Colonic mucosa (tissue), 4 donors: ENCODE measurements at regions not wholly inside any gene's neighbourhood (a gene's known extent, or its start where the extent isn't known, plus 50 kb on each side); places are given as distances from the start of the nearest gene placed in this dataset.
A peak's percentile ranks its signal among the peaks of the same experiment; 100 is the strongest.

ENCODE experiments used
- DNase-seq: peaks from one replicate; pipeline ENCODE4 v3.0.0-alpha.2; 2020
- H3K27ac ChIP-seq: fragments of 200-600 bp; one replicate; pipeline ENCODE4 v1.8.0; 2021
- H3K27me3 ChIP-seq: fragments of 200-600 bp; one replicate; pipeline ENCODE4 v1.8.0; 2021
- H3K36me3 ChIP-seq: fragments of 200-600 bp; one replicate; pipeline ENCODE4 v1.8.0; 2021
- H3K4me1 ChIP-seq: fragments of 200-600 bp; one replicate; pipeline ENCODE4 v1.8.0; 2021; ENCODE audit warnings: mild to moderate bottlenecking
- H3K4me3 ChIP-seq: fragments of 200-600 bp; one replicate; pipeline ENCODE4 v1.8.0; 2021
- H3K9ac ChIP-seq, 2 donors: one replicate each; pipeline ENCODE4 v1.7.0; 2013; ENCODE audit warnings: control low read depth in 2 of 2, low read depth in 2 of 2, low read length in 2 of 2
- H3K9me3 ChIP-seq: fragments of 200-600 bp; one replicate; pipeline ENCODE4 v1.8.0; 2021
- intact Hi-C: fragments of 100-400 bp; cut with DNase I; formaldehyde crosslinking; loops from one replicate; pipeline ENCODE4 v1.14.1; 2022
- TF ChIP-seq, protein P1 (sequence below): fragments of 200-600 bp; IDR thresholded peaks from one replicate; pipeline ENCODE4 v1.8.0; 2022; ENCODE audit warnings: antibody characterized with exemption, mild to moderate bottlenecking
- donor health status: healthy.
- donor health status: DM: no; HTN: no; CAD: no.
- donor health status: DM: no; HTN: no; CAD: no.

DNA sequence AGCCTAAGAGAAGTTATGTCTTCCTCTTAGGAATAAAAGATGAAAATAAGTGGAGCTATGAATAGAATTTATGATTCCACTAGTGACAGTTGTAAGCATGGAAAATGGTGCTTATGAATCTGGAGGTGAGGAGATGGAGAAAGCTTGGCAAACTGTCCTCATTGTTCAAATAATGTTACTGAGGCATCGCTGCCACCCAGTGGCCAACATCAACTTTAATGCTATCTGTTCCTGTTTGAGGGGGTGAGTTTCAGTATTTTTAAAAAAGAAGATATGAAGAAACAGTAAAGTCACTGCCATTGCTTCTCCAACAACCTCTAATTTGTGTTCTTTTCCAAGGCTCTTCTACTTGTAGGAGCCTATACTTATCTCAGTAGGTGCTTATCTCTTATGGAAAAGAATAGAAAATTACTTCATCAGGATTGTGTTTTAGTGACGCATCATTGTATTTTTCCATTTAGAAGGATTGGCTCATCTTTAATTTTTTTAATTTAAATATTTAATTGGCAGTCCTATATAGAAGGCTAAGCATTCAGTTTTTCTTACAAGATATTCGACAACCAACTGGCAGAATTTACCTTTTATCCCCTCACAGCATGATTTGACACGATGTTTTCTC lies 260.4 kb upstream of the P2RY1 start:
- intact Hi-C loops = loop anchor here (10.0 kb wide), 1 partner anchor 100 kb away; no protein-coding TSS in a partner anchor
- Histone ChIP-seq H3K4me1 (no peaks in the 10 kb centered on the region), H3K27me3 (no peaks in the 10 kb centered on the region), H3K36me3 (no peaks in the 10 kb centered on the region), H3K4me3 (no peak overlapping the region), H3K9ac (no peak overlapping the region), H3K27ac (no peak overlapping the region), H3K9me3 (no peaks in the 10 kb centered on the region)
- TF ChIP-seq, protein P1, sequence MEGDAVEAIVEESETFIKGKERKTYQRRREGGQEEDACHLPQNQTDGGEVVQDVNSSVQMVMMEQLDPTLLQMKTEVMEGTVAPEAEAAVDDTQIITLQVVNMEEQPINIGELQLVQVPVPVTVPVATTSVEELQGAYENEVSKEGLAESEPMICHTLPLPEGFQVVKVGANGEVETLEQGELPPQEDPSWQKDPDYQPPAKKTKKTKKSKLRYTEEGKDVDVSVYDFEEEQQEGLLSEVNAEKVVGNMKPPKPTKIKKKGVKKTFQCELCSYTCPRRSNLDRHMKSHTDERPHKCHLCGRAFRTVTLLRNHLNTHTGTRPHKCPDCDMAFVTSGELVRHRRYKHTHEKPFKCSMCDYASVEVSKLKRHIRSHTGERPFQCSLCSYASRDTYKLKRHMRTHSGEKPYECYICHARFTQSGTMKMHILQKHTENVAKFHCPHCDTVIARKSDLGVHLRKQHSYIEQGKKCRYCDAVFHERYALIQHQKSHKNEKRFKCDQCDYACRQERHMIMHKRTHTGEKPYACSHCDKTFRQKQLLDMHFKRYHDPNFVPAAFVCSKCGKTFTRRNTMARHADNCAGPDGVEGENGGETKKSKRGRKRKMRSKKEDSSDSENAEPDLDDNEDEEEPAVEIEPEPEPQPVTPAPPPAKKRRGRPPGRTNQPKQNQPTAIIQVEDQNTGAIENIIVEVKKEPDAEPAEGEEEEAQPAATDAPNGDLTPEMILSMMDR = no peak
- peak; percentile 47 for DNase-seq

DNA sequence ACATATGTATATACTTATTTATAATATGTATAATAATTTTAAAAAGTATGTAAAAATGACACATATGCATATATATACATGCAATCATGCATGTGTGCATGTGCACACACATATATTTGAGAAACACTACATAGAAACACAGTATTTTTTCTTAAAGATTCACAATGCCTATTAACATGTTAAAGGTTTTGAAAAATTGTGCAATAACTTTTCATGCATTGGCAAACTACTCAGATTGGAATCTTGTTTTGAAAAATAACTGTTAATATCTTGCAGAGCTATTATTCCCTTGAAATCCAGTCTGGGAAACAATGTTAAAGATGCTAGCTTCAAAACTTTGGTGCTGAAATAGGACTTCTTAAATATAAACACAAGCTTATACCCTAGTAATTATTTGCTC lies 256.2 kb upstream of the P2RY1 start:
- Histone ChIP-seq H3K27ac (no peak overlapping the region), H3K9me3 (no peaks in the 10 kb centered on the region), H3K4me1 (no peaks in the 10 kb centered on the region), H3K4me3 (no peak overlapping the region), H3K9ac (no peak overlapping the region), H3K36me3 (no peaks in the 10 kb centered on the region), H3K27me3 (no peaks in the 10 kb centered on the region)
- TF ChIP-seq, protein P1 = no peak
- intact Hi-C loops = loop anchor here (10.0 kb wide), 1 partner anchor 104 kb away; no protein-coding TSS in a partner anchor
- no peak for DNase-seq

DNA sequence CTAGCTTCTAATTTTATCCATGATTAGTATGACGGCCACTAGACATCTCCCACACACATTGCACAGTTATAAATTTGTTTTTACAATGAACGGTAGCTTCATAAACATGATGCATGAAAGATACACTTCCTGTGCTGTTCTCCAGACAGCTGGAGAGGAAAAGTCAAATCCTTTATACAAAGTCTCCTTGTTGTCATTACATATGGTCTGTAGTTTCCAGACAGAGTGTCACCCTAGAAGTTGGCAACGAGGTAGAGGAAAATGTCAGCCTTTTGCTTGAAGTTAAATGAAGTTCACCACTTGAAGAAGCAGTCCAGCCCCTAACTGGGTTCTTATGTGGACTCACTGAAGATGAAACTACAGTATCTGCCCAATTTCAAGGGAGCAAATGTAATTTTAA lies 253.0 kb upstream of the P2RY1 start:
- no peak overlapping the region for H3K27ac ChIP-seq
- H3K4me1 ChIP-seq = no peaks in the 10 kb centered on the region
- no peaks in the 10 kb centered on the region for H3K27me3 ChIP-seq
- no peaks in the 10 kb centered on the region for H3K36me3 ChIP-seq
- intact Hi-C loops = no loop called here
- DNase-seq = no peak
- TF ChIP-seq, protein P1 = no peak
- H3K9me3 ChIP-seq = no peaks in the 10 kb centered on the region
- H3K9ac ChIP-seq = no peak overlapping the region
- H3K4me3 ChIP-seq = no peak overlapping the region

DNA sequence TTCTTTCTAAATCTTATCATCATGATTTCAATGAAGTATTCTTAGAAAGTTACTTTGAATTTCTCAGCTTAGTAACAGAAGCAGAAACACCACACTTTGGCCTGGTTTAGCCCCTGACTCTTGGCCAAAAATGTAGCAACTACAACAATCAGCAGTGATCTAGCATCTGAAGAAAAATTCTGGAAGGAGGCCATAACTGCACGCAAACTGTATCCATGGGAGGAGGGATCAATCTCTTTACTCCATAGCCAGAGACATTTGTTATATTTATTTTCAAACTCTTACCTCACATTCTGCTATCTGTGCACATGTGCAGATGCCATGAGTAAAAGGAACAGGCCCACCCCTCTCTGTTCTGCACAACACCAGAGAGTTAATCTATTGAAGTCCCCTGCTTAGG lies 251.0 kb upstream of the P2RY1 start:
- Histone ChIP-seq H3K4me3 (no peak overlapping the region), H3K9me3 (no peaks in the 10 kb centered on the region), H3K4me1 (no peaks in the 10 kb centered on the region), H3K27me3 (no peaks in the 10 kb centered on the region), H3K27ac (no peak overlapping the region), H3K36me3 (no peaks in the 10 kb centered on the region), H3K9ac (no peak overlapping the region)
- intact Hi-C loops = no loop called here
- TF ChIP-seq, protein P1 = no peak
- DNase-seq = no peak

DNA sequence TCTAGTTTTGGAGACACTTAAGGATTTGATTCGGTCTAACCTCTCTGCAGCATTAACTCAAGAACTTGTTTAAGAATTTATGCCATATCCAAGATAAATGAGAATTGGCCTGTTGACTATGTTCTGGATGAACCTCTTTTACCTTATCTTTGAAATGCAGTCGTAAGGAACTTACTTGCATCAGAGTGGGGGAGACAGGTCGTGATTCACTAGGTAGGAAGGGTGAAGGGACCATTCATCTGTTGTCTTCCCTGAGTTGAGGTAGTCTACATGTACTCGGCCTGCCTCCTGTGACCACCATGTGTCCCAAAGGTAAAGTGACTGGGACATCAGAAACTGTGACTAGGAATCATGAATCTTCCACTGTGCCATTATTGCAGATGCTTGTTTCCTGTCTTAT lies 248.0 kb upstream of the P2RY1 start:
- Histone ChIP-seq H3K9me3 (no peaks in the 10 kb centered on the region), H3K27ac (no peak overlapping the region), H3K9ac (no peak overlapping the region), H3K36me3 (no peaks in the 10 kb centered on the region), H3K4me3 (no peak overlapping the region), H3K4me1 (no peaks in the 10 kb centered on the region), H3K27me3 (no peaks in the 10 kb centered on the region)
- intact Hi-C loops = no loop called here
- TF ChIP-seq, protein P1 = no peak
- no peak for DNase-seq
